IPS DF 4.7 (cell line): ENCODE measurements at regions not wholly inside any gene's neighbourhood (a gene's known extent, or its start where the extent isn't known, plus 50 kb on each side); places are given as distances from the start of the nearest gene placed in this dataset.
"Not testable (repeated sequence)": the region's sequence is repeated elsewhere in the genome, so short reads cannot be mapped to it uniquely, and the experiment has no call there.

Experiments
- DNase-seq: peaks from one replicate; pipeline ENCODE4 v3.0.0-alpha.2; 2013; ENCODE audit warnings: low spot score; ENCODE audit errors: extremely low read depth

- no peak for DNase-seq
These were observed 63.7 kb upstream of the CYRIA start for GRCh38 chr2:16729335-16729734.

GRCh38 chr2:16728351-16729136, 62.9 kb upstream of the CYRIA start:
- no peak for DNase-seq

GRCh38 chr2:16727849-16728248, 62.2 kb upstream of the CYRIA start:
- not testable (repeated sequence) for DNase-seq

DNA sequence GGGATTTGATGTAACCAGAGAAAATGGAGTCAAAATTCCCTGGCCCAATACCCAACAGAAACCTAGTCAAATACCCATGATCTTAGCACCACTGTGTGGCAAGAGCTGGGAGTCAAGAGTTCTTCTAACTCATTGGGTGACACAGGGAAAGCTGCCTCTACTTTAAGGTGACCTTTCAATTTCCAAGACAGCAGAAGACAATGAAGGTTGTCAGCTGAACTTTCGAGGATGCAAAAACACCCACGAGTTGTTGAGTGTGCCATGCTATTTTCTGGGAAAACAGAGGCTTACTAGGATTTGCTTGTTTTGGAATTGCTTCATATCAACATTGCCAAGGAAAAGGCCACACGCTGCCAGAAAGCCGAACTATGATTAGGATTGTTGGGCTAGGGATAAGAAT, 61.6 kb upstream of the CYRIA start:
- DNase-seq: no peak

DNA sequence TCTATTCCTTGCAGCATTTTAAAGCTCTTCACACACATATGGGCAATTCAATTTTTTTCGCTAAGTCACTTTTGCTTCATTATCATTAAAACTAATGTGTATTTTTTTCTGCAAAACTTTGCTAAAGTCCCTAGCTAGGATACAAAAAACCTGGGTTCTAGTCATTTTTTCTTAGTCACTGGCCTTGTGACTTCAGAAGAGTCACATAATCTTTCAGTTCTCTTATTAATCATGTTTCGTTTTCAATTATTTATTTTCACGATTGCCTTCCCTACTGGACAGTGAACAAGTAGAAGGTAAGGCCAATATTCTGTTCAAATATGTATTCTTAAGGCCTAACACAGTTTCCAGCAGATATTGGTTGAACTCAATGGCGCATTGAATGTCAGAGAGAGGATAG, 60.9 kb upstream of the CYRIA start:
- no peak for DNase-seq

- no peak for DNase-seq
These were observed 60.5 kb upstream of the CYRIA start for GRCh38 chr2:16726147-16726546.

- DNase-seq: no peak
These were observed 59.9 kb upstream of the CYRIA start for GRCh38 chr2:16725549-16725948.

DNA sequence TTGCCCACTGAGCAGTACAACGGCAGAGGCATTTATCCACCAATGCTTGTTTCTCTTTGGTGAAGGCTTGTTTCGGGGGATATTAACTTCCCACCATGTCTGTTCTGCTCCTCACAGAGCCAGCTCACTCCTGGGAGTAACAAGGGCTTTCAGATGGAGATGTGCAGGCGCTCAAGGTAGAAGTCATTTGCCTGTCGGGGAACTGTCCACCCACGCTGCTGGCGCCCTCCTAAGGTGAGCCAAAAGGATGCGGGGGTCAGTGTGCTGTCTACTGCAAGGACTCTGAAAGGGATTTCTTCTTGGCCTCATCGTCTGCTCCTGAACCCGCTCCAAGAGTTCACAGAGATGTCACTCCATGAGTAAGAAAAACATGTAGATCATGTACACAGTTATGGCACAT, 57.0 kb upstream of the CYRIA start:
- DNase-seq: peak; percentile 30

- no peak for DNase-seq
These were observed 56.5 kb upstream of the CYRIA start for GRCh38 chr2:16722126-16722525.

DNA sequence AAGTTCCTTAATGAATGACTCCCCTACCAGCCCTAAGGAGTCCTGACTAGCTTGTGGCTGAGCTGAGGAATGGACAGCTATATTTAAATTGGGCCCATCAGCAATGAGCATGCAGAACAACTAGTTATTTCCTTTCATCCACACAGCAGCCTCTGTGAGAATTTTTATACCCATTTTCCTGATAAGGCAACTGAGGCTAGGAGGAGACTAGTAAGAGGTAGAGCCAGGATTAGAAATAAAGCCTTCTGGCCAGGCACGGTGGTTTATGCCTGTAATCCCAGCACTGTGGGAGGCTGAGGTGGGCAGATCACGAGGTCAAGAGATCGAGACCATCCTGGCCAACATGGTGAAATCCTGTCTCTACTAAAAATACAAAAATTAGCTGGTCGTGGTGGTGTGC, 55.9 kb upstream of the CYRIA start:
- DNase-seq: not testable (repeated sequence)

GRCh38 chr2:16720737-16721136, 55.1 kb upstream of the CYRIA start:
- not testable (repeated sequence) for DNase-seq

DNA sequence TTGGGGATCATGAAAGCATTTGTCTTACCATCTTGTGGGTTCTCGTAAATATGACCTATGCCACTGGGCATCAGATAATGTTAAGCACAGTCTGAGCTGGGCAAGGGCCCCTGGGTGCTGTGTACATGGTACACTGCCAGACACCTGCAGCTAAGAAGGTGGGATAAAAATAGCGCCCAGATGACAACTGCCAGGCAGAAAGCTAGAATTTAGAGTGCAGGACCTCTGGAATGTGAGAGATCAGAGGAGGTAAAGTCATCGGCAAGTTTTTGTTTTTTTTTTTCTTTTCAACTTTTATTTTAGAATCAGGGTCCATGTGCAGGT, 53.8 kb upstream of the CYRIA start:
- no peak for DNase-seq

GRCh38 chr2:16718576-16719484, 53.2 kb upstream of the CYRIA start:
- no peak for DNase-seq

- DNase-seq: no peak
These were observed 51.8 kb upstream of the CYRIA start for GRCh38 chr2:16717477-16717876.

GRCh38 chr2:16716944-16717343, 51.3 kb upstream of the CYRIA start:
- DNase-seq: no peak

DNA sequence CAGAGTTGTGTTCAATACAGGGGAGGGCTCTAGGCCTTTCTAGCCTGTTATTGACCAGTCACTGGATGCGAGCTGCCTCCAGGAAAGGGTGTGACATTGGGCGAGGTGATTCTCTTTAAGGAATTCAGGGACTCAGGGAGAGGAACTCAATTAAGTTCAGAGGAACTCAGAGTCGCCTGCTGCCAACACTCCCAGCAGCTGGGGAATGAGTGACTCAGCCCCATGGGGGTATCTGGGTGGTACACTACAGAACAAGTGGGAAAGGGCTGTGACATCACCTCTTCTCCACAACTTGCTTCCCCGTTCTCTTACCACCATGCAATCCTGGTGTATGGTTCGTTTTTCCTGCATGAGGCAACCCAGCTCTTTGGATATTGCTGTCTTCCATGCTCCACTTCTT, 50.4 kb upstream of the CYRIA start:
- no peak for DNase-seq
